ENCODE measurements at regions not wholly inside any gene's neighbourhood (a gene's known extent, or its start where the extent isn't known, plus 50 kb on each side); places are given as distances from the start of the nearest gene placed in this dataset.

GRCh38 chr1:243944429-243945160 lies 94.6 kb upstream of the AKT3 start:
- TF ChIP-seq CTCF (IDR thresholded peaks at IDR 0.05) (no peak), POLR2A (IDR thresholded peaks at IDR 0.05) (no peak), EP300 (IDR thresholded peaks at IDR 0.05; ENCODE audit: low read depth) (no peak), POLR2AphosphoS5 (IDR thresholded peaks at IDR 0.05) (no peak)
- H3K27me3 ChIP-seq = no peaks in the 10 kb centered on the region
- no peak overlapping the region for H3K4me3 ChIP-seq
- H3K4me1 ChIP-seq = no peaks in the 10 kb centered on the region
- 52 to 75% methylated on average over 6 to 21 of the region's 21 CpGs for WGBS, 2 donors (ENCODE audit: low coverage in 1 of 2)
- H3K9me3 ChIP-seq = no peaks in the 10 kb centered on the region
- no peaks in the 10 kb centered on the region for H3K36me3 ChIP-seq
- in situ Hi-C loops (cut with MboI; ENCODE audit: low pct_ligation_motif_present in 1 of 4, low pct_unique_long_range_greater_than_20kb in 1 of 4, low sequenced_read_pairs in 3 of 4) = no loop called here
- intact Hi-C loops (cut with DNase I; ENCODE audit: low total_unique reads) = no loop called here
- DNase-seq = no peak
- H3K27ac ChIP-seq = no peak overlapping the region

GRCh38 chr1:243943671-243944428 lies 93.8 kb upstream of the AKT3 start:
- in situ Hi-C loops (cut with MboI; ENCODE audit: low pct_ligation_motif_present in 1 of 4, low pct_unique_long_range_greater_than_20kb in 1 of 4, low sequenced_read_pairs in 3 of 4) = no loop called here
- no peak for DNase-seq

GRCh38 chr1:243942196-243943150 lies 92.4 kb upstream of the AKT3 start:
- H3K4me1 ChIP-seq = no peaks in the 10 kb centered on the region
- H3K27me3 ChIP-seq = no peaks in the 10 kb centered on the region
- TF ChIP-seq EP300 (IDR thresholded peaks at IDR 0.05; ENCODE audit: low read depth) (no peak), POLR2A (IDR thresholded peaks at IDR 0.05) (no peak), CTCF (IDR thresholded peaks at IDR 0.05) (no peak), POLR2AphosphoS5 (IDR thresholded peaks at IDR 0.05) (no peak)
- H3K36me3 ChIP-seq = no peaks in the 10 kb centered on the region
- no peak overlapping the region for H3K4me3 ChIP-seq
- no peak overlapping the region for H3K27ac ChIP-seq
- intact Hi-C loops (cut with DNase I; ENCODE audit: low total_unique reads) (no loop called here), in situ Hi-C loops (cut with MboI; ENCODE audit: low pct_ligation_motif_present in 1 of 4, low pct_unique_long_range_greater_than_20kb in 1 of 4, low sequenced_read_pairs in 3 of 4) (no loop called here)
- 76 to 90% methylated on average over 5 to 18 of the region's 18 CpGs for WGBS, 2 donors (ENCODE audit: low coverage in 1 of 2)
- H3K9me3 ChIP-seq = no peaks in the 10 kb centered on the region
- DNase-seq = no peak

More at GRCh38 chr1:243943671-243944428, 93.8 kb upstream of the AKT3 start:
- no peak for TF ChIP-seq CTCF (IDR thresholded peaks at IDR 0.05)
- TF ChIP-seq POLR2AphosphoS5 (IDR thresholded peaks at IDR 0.05) = no peak
- TF ChIP-seq EP300 (IDR thresholded peaks at IDR 0.05; ENCODE audit: low read depth) = no peak
- TF ChIP-seq POLR2A (IDR thresholded peaks at IDR 0.05) = no peak
- no peak overlapping the region for H3K4me3 ChIP-seq
- intact Hi-C loops (cut with DNase I; ENCODE audit: low total_unique reads) = no loop called here
- no peaks in the 10 kb centered on the region for H3K9me3 ChIP-seq
- no peaks in the 10 kb centered on the region for H3K27me3 ChIP-seq
- no peaks in the 10 kb centered on the region for H3K4me1 ChIP-seq
- 55 to 100% methylated on average over 1 to 10 of the region's 10 CpGs for WGBS, 2 donors (ENCODE audit: low coverage in 1 of 2)
- H3K36me3 ChIP-seq = no peaks in the 10 kb centered on the region
- no peak overlapping the region for H3K27ac ChIP-seq

GRCh38 chr1:243940451-243940850 lies 90.4 kb upstream of the AKT3 start:
- Histone ChIP-seq H3K4me3 (no peak overlapping the region), H3K36me3 (no peaks in the 10 kb centered on the region), H3K27ac (no peak overlapping the region), H3K9me3 (no peaks in the 10 kb centered on the region), H3K27me3 (no peaks in the 10 kb centered on the region), H3K4me1 (no peaks in the 10 kb centered on the region)
- in situ Hi-C loops (cut with MboI; ENCODE audit: low pct_ligation_motif_present in 1 of 4, low pct_unique_long_range_greater_than_20kb in 1 of 4, low sequenced_read_pairs in 3 of 4) = no loop called here
- intact Hi-C loops (cut with DNase I; ENCODE audit: low total_unique reads) = no loop called here
- no peak for DNase-seq
- TF ChIP-seq EP300 (IDR thresholded peaks at IDR 0.05; ENCODE audit: low read depth) = no peak
- no peak for TF ChIP-seq POLR2AphosphoS5 (IDR thresholded peaks at IDR 0.05)
- no peak for TF ChIP-seq CTCF (IDR thresholded peaks at IDR 0.05)
- TF ChIP-seq POLR2A (IDR thresholded peaks at IDR 0.05) = no peak
- 80% methylated on average over 6 of the region's 6 CpGs; no CpG with 5 or more reads in 1 of the 2 donors for WGBS, 2 donors (ENCODE audit: low coverage in 1 of 2)
